SU-DHL-6 (cell line): ENCODE measurements at regions not wholly inside any gene's neighbourhood (a gene's known extent, or its start where the extent isn't known, plus 50 kb on each side); places are given as distances from the start of the nearest gene placed in this dataset.

Experiments
- EZH2phosphoT487 ChIP-seq: fragments of 200-600 bp; sonication (generic), shearing (Covaris generic); conservative IDR thresholded peaks from 2 replicates; pipeline ENCODE4 v1.6.1; 2018; ENCODE audit warnings: mild to moderate bottlenecking, antibody characterized with exemption, low read length, moderate library complexity, mixed read lengths
- TF ChIP-seq, protein P1 (sequence below): fragments of 200-600 bp; sonication (generic); IDR thresholded peaks from one replicate; pipeline ENCODE4 v1.5.1; 2017; ENCODE audit warnings: antibody characterized with exemption, mild to moderate bottlenecking, low read length, moderate library complexity; ENCODE audit not compliant: insufficient read depth, poor library complexity, severe bottlenecking

DNA sequence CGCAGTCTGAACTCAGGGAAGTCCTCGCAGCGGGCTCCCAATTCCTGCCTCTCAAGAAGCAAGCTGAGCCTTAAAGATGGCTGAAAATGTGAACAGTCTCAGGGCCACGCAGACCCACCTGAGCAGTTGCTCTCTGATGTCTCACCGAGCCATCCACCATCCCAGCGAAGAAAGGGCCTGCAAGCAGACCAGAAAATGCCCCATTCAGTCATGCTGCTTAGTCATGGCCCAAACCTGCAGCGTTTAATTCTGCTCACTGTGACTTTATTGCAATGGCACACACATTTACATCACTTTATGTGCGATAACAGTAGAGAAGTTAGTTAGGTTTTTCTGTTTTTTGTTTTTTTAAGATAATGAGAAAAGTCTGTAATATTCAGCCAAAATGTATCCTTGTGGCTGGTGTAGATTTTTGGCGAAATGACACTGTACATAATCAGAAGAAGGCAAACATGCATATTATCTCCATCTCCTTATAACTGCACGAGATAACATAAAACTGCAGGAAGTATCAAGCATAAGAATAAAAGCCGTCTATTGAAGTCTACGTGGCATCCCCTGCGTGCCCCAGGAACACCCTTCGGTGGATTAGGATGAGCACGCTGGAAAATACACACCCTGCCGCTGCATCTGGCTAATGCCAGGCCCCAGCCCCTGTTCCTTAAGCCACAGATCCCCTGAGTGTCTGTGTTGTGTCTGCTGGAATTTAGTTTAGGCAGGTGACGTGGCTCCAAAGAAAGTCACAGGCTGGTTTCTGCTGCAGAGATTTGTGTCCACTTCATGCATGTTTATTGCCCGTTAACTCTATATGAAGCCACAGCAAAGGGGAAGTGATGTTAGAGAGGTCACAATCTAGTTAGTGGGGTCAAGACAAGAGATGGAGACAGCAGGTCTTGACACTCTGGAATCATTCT lies 119.8 kb upstream of the IRF2BP2 start:
- TF ChIP-seq EZH2phosphoT487, result no peak
- TF ChIP-seq, protein P1, sequence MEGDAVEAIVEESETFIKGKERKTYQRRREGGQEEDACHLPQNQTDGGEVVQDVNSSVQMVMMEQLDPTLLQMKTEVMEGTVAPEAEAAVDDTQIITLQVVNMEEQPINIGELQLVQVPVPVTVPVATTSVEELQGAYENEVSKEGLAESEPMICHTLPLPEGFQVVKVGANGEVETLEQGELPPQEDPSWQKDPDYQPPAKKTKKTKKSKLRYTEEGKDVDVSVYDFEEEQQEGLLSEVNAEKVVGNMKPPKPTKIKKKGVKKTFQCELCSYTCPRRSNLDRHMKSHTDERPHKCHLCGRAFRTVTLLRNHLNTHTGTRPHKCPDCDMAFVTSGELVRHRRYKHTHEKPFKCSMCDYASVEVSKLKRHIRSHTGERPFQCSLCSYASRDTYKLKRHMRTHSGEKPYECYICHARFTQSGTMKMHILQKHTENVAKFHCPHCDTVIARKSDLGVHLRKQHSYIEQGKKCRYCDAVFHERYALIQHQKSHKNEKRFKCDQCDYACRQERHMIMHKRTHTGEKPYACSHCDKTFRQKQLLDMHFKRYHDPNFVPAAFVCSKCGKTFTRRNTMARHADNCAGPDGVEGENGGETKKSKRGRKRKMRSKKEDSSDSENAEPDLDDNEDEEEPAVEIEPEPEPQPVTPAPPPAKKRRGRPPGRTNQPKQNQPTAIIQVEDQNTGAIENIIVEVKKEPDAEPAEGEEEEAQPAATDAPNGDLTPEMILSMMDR, result no peak
